NOMO-1 treated with DMSO at 0.1 percent for 48 hours (cell line): ENCODE measurements at regions not wholly inside any gene's neighbourhood (a gene's known extent, or its start where the extent isn't known, plus 50 kb on each side); places are given as distances from the start of the nearest gene placed in this dataset.
A peak's percentile ranks its signal among the peaks of the same experiment; 100 is the strongest.
"Not testable (repeated sequence)": the region's sequence is repeated elsewhere in the genome, so short reads cannot be mapped to it uniquely, and the experiment has no call there.

Source experiments
- DNase-seq: peaks from one replicate; lab custom pipeline; 2025; ENCODE audit not compliant: unreplicated experiment; lab: John Stamatoyannopoulos, UW

GRCh38 chr22:48835364-48835763, 992.3 kb downstream of the BRD1 start:
- no peak for DNase-seq

- peak; percentile 10 for DNase-seq
Measured at GRCh38 chr22:48834404-48834803, 993.3 kb downstream of the BRD1 start.

DNA sequence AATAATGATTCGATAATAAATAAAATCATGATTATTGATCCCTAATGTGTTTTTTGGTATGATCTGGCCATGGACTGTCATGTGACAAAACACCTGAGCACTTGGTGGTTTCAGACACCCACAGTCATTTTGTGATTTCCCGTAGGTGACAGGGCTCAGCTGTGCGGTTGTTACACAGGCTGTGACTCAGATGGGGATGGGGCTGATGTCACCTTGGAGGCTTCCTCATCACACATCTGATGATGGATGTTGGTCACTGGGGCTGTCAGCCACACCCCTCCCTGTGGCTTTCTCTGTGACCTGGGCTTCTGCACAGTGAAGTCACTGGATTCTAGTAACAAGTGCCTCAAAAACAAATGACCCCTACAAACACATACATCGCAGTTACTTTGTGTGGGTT, 995.1 kb downstream of the BRD1 start:
- DNase-seq: peak; percentile 20

- no peak for DNase-seq
Measured at GRCh38 chr22:48829908-48830307, 997.8 kb downstream of the BRD1 start.

GRCh38 chr22:48828688-48829087, 999.0 kb downstream of the BRD1 start:
- DNase-seq: no peak

- DNase-seq: no peak
Measured at GRCh38 chr22:48827904-48828555, 999.6 kb downstream of the BRD1 start.

GRCh38 chr22:48827268-48827846, 1000.3 kb downstream of the BRD1 start:
- DNase-seq: no peak

- no peak for DNase-seq
Measured at GRCh38 chr22:48826546-48826945, 1001.1 kb downstream of the BRD1 start.

DNA sequence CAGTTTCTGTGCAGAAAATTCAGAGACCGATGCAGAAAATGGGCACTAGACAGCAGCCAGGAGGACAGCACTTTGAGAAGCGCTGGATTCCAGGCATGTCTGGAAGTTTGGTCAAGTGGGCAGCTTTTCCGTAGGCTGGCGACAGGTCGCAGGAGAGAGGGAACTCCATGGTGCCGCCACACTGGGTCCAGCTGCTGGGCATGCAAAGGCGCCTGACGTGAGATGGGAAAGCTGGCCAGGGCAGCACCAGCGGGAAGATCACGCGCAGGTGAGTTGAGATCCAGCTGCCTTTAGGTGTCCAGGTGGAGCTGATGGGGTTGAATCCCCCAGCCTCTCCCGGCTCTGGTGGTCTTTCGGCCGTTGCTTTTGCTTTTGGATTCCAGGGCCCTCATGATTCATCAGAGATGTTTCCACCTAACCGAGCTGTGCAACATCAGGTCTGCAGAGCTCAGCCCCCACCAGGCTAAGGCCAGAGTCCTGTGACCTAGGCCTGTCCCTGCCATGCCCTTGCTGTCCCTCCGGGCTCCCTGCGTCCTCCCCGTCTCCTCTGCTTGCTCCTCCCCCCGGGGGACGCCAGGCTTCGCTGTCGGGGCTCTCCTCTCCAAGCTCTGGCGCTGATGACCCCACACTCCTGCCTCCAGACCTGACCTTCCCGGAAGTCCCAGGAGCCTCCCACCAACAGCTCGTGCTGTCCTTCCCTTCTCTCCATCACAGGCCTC, 1001.7 kb downstream of the BRD1 start:
- no peak for DNase-seq

DNA sequence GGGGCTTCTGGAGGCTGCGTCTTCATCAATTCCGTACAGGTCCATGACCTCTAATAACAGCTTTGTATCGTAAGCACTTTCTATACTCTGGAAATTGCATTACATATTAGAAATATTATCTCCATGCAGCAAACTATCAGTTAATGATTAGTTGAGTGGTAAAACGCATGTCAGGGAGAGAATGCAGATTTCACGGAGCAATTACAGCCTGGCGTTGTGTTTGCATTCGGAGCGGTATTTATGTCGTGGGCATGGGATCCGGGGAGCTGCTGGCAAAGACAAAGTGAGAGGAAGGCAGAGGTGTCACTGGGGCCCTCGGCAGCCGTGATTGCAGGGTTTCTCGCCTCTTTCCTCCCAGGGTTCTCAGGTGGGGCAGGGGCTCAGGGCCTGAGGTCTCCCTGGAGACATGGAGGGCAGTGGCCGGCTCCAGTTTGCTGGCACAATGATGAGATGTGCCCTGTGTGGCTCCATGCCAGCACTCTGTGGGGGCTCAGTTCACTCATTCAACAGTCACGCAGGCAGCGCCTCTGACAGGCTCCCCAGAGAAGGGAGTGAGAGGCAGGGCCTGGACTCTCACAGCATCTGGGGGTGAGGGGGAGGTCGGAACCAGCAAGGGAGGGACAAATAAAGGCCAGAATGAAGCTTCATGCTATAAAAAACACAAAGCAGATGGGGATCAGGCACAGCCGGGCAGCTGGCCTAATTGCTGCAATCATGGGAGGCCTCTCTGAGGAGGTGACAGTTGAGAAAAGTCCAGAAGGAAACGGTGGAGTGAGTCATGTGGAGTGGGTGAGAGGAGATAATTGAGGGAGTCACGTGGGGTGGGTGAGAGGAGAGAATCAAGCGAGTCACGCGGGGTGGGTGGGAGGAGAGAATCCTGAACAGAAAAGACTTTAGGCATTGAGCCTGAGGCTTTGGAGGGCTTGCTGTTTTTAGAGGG, 1002.7 kb downstream of the BRD1 start:
- DNase-seq: no peak

- DNase-seq: no peak
Measured at GRCh38 chr22:48823941-48824340, 1003.7 kb downstream of the BRD1 start.

GRCh38 chr22:48822278-48823233, 1005.1 kb downstream of the BRD1 start:
- DNase-seq: no peak

GRCh38 chr22:48821727-48822126, 1005.9 kb downstream of the BRD1 start:
- no peak for DNase-seq

DNA sequence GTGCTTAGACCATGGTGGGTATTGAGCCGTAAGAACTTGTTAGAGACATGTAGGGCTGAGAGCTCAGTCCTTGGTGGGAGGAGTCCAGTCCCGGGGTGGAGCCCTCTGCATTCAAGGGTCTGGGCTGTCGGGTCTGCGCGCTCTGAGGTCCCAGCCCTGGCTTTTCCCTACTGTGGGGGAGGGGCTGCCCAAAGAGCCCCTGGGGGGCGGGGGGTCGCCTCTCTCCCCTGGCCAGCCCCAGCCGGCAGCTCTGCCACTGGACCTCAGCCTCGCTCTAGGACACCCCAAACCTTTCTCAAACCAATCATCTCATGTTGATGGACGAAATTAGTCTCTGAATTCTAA, 1006.4 kb downstream of the BRD1 start:
- DNase-seq: no peak

GRCh38 chr22:48820481-48821345, 1007.0 kb downstream of the BRD1 start:
- no peak for DNase-seq

- no peak for DNase-seq
Measured at GRCh38 chr22:48819961-48820360, 1007.7 kb downstream of the BRD1 start.

- DNase-seq: no peak
Measured at GRCh38 chr22:48819232-48819631, 1008.4 kb downstream of the BRD1 start.

- DNase-seq: not testable (repeated sequence)
Measured at GRCh38 chr22:48817491-48817890, 1010.2 kb downstream of the BRD1 start.

- no peak for DNase-seq
Measured at GRCh38 chr22:48811885-48812284, 1015.8 kb downstream of the BRD1 start.
